GM23338 (cell line): ENCODE measurements at regions not wholly inside any gene's neighbourhood (a gene's known extent, or its start where the extent isn't known, plus 50 kb on each side); places are given as distances from the start of the nearest gene placed in this dataset.

Experiments used
- CREB1 ChIP-seq: fragments of 250-450 bp; sonication (Bioruptor Pico); IDR thresholded peaks from 2 replicates; pipeline ENCODE4 v1.5.0; 2020; ENCODE audit warnings: low read depth, mild to moderate bottlenecking, moderate library complexity
- EZH2 ChIP-seq: fragments of 200-600 bp; sonication (generic); IDR thresholded peaks from one replicate; pipeline ENCODE4 v1.8.0; 2017; ENCODE audit warnings: antibody characterized with exemption, mild to moderate bottlenecking, low read depth; ENCODE audit not compliant: unreplicated experiment
- JUNB ChIP-seq: IDR thresholded peaks from one replicate; pipeline ENCODE4 v1.6.1; 2016; ENCODE audit warnings: antibody characterized with exemption; ENCODE audit not compliant: unreplicated experiment
- POLR2AphosphoS5 ChIP-seq: IDR thresholded peaks from 2 replicates; pipeline ENCODE4 v1.6.1; 2016; ENCODE audit warnings: antibody characterized with exemption, low read depth
- ZNF114 ChIP-seq: fragments of 250-450 bp; sonication (Bioruptor Pico); IDR thresholded peaks from 2 replicates; pipeline ENCODE4 v1.5.0; 2020; ENCODE audit warnings: mild to moderate bottlenecking, moderate library complexity
- TF ChIP-seq, protein P1 (sequence below), 2 experiments: fragments of 200-600 bp in 1 of 2; sonication (generic) in 1 of 2; conservative IDR thresholded peaks; 2 replicates each; pipeline versions ENCODE4 v1.5.1 to v1.6.1; 2016 to 2017; ENCODE audit warnings: antibody characterized with exemption in 2 of 2, low read depth in 2 of 2, mild to moderate bottlenecking in 2 of 2, moderate library complexity in 1 of 2

- TF ChIP-seq, protein P1, sequence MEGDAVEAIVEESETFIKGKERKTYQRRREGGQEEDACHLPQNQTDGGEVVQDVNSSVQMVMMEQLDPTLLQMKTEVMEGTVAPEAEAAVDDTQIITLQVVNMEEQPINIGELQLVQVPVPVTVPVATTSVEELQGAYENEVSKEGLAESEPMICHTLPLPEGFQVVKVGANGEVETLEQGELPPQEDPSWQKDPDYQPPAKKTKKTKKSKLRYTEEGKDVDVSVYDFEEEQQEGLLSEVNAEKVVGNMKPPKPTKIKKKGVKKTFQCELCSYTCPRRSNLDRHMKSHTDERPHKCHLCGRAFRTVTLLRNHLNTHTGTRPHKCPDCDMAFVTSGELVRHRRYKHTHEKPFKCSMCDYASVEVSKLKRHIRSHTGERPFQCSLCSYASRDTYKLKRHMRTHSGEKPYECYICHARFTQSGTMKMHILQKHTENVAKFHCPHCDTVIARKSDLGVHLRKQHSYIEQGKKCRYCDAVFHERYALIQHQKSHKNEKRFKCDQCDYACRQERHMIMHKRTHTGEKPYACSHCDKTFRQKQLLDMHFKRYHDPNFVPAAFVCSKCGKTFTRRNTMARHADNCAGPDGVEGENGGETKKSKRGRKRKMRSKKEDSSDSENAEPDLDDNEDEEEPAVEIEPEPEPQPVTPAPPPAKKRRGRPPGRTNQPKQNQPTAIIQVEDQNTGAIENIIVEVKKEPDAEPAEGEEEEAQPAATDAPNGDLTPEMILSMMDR (conservative IDR thresholded peaks at IDR 0.05; ENCODE audit: low read depth in 2 of 2), result no peak
- TF ChIP-seq POLR2AphosphoS5, result no peak
- no peak for TF ChIP-seq CREB1
- TF ChIP-seq EZH2, result no peak
- TF ChIP-seq JUNB, result no peak
- no peak for TF ChIP-seq ZNF114 (CRISPR knock-in tag)
Observed at GRCh38 chr12:24517000-24517399, 431.9 kb downstream of the BCAT1 start.
